ENCODE measurements at regions not wholly inside any gene's neighbourhood (a gene's known extent, or its start where the extent isn't known, plus 50 kb on each side); places are given as distances from the start of the nearest gene placed in this dataset.

DNA sequence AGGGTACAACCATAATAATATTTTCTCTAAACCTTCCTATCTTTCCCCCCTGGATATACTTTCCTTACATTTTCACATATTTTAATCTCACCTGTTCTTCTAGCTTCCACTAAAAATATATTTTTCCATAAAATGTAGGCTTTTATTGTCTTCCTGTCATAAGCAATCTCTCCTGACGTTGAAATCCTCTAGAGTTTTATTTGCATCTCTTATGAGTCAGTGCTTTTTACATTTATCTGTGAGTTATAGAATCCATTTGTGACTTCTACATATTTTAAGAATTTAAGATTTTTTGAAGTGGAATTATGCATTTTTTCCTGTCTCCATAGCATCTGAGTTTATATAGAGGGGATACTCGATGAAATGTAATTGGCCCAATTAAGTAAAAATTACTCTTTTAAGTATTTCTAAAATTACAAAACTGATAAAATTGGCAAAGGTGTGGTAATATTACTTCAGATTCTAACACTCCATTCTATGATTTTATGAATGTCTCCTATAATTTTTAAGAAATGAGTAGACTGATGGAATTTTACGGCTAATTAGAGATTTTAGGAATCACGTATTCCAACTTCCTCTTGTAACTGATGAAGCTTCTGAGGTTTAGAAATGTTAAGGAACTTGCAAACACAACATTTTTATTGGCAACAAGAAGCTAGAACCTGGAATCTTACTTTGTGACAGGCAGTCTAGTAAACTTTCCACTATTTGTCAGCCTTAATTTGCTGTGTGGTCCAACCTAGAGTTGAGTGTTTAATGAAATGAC lies 422.9 kb upstream of the SEMA3A start:
- Histone ChIP-seq H3K4me1 (no peaks in the 10 kb centered on the region), H3K27ac (no peak overlapping the region), H3K79me2 (no peaks in the 10 kb centered on the region), H3K9ac (no peak overlapping the region), H3K27me3 (ENCODE audit: control insufficient read depth, insufficient read depth, low read length) (no peaks in the 10 kb centered on the region), H3K36me3 (ENCODE audit: control insufficient read depth, insufficient read depth, low read length) (no peaks in the 10 kb centered on the region), H3K4me2 (ENCODE audit: low read length) (no peak overlapping the region), H3K9me3 (ENCODE audit: control insufficient read depth, low read length) (no peaks in the 10 kb centered on the region), H2AFZ (no peak overlapping the region), H3K4me3 (ENCODE audit: low read depth, low read length) (no peak overlapping the region)
- no peak for TF ChIP-seq CTCF (IDR thresholded peaks at IDR 0.05)

- Histone ChIP-seq H3K36me3 (ENCODE audit: control insufficient read depth, insufficient read depth, low read length) (no peaks in the 10 kb centered on the region), H3K4me3 (ENCODE audit: low read depth, low read length) (no peak overlapping the region), H3K4me2 (ENCODE audit: low read length) (no peak overlapping the region), H3K27ac (no peak overlapping the region), H3K79me2 (no peaks in the 10 kb centered on the region), H3K9me3 (ENCODE audit: control insufficient read depth, low read length) (no peaks in the 10 kb centered on the region), H3K27me3 (ENCODE audit: control insufficient read depth, insufficient read depth, low read length) (no peaks in the 10 kb centered on the region), H2AFZ (no peak overlapping the region), H3K9ac (no peak overlapping the region), H3K4me1 (no peaks in the 10 kb centered on the region)
- TF ChIP-seq CTCF (IDR thresholded peaks at IDR 0.05) = no peak
Observed at GRCh38 chr7:84614821-84615501, 420.4 kb upstream of the SEMA3A start.

- no peak overlapping the region for H2AFZ ChIP-seq
- no peaks in the 10 kb centered on the region for H3K27me3 ChIP-seq (ENCODE audit: control insufficient read depth, insufficient read depth, low read length)
- no peak overlapping the region for H3K9ac ChIP-seq
- no peak overlapping the region for H3K4me3 ChIP-seq (ENCODE audit: low read depth, low read length)
- H3K4me1 ChIP-seq = no peaks in the 10 kb centered on the region
- H3K79me2 ChIP-seq = no peaks in the 10 kb centered on the region
- TF ChIP-seq CTCF (IDR thresholded peaks at IDR 0.05) = no peak
- H3K4me2 ChIP-seq (ENCODE audit: low read length) = no peak overlapping the region
- no peaks in the 10 kb centered on the region for H3K9me3 ChIP-seq (ENCODE audit: control insufficient read depth, low read length)
- no peaks in the 10 kb centered on the region for H3K36me3 ChIP-seq (ENCODE audit: control insufficient read depth, insufficient read depth, low read length)
- H3K27ac ChIP-seq = no peak overlapping the region
Observed at GRCh38 chr7:84612981-84613681, 418.5 kb upstream of the SEMA3A start.

GRCh38 chr7:84611391-84611790 lies 416.8 kb upstream of the SEMA3A start:
- no peaks in the 10 kb centered on the region for H3K4me1 ChIP-seq
- H2AFZ ChIP-seq = no peak overlapping the region
- no peaks in the 10 kb centered on the region for H3K9me3 ChIP-seq (ENCODE audit: control insufficient read depth, low read length)
- H3K27me3 ChIP-seq (ENCODE audit: control insufficient read depth, insufficient read depth, low read length) = no peaks in the 10 kb centered on the region
- no peaks in the 10 kb centered on the region for H3K79me2 ChIP-seq
- TF ChIP-seq CTCF (IDR thresholded peaks at IDR 0.05) = no peak
- no peaks in the 10 kb centered on the region for H3K36me3 ChIP-seq (ENCODE audit: control insufficient read depth, insufficient read depth, low read length)
- H3K4me2 ChIP-seq (ENCODE audit: low read length) = no peak overlapping the region
- no peak overlapping the region for H3K9ac ChIP-seq
- H3K4me3 ChIP-seq (ENCODE audit: low read depth, low read length) = no peak overlapping the region
- H3K27ac ChIP-seq = no peak overlapping the region

Data from parathyroid adenoma (tissue), 2 donors.